Loucy (cell line): ENCODE measurements at regions not wholly inside any gene's neighbourhood (a gene's known extent, or its start where the extent isn't known, plus 50 kb on each side); places are given as distances from the start of the nearest gene placed in this dataset.

ENCODE experiments used
- H2AFZ ChIP-seq: fragments of 200-600 bp; sonication (generic); 2 replicates; pipeline ENCODE4 v1.6.0; 2016; ENCODE audit warnings: antibody characterized with exemption, mild to moderate bottlenecking, low read length, moderate library complexity
- H3F3A ChIP-seq: fragments of 200-600 bp; 2 replicates; pipeline ENCODE4 v1.6.0; 2016; ENCODE audit warnings: antibody characterized with exemption, low read depth, mild to moderate bottlenecking
- H3K27me3 ChIP-seq: fragments of 200-600 bp; sonication (generic); 2 replicates; pipeline ENCODE4 v1.6.1; 2014; ENCODE audit warnings: low read length, mild to moderate bottlenecking; ENCODE audit not compliant: insufficient read depth, poor library complexity, severe bottlenecking
- H3K36me3 ChIP-seq: fragments of 200-600 bp; sonication (generic); 2 replicates; pipeline ENCODE4 v1.6.1; 2016; ENCODE audit warnings: low read length; ENCODE audit not compliant: insufficient read depth
- H3K4me1 ChIP-seq: fragments of 200-600 bp; sonication (generic); 2 replicates; pipeline ENCODE4 v1.5.1; 2014; ENCODE audit warnings: low read length, mild to moderate bottlenecking; ENCODE audit not compliant: insufficient read depth, poor library complexity, severe bottlenecking
- H3K4me2 ChIP-seq: fragments of 200-600 bp; sonication (generic); 2 replicates; pipeline ENCODE4 v1.6.0; 2014; ENCODE audit warnings: antibody characterized with exemption, low read length, low read depth, mild to moderate bottlenecking; ENCODE audit not compliant: poor library complexity, severe bottlenecking
- H3K4me3 ChIP-seq: fragments of 200-600 bp; sonication (generic); 2 replicates; pipeline ENCODE4 v1.5.1; 2014; ENCODE audit warnings: low read length, mild to moderate bottlenecking, mixed read lengths; ENCODE audit not compliant: poor library complexity, severe bottlenecking
- H3K79me2 ChIP-seq: fragments of 200-600 bp; sonication (generic); 2 replicates; pipeline ENCODE4 v1.6.1; 2014; ENCODE audit warnings: low read length; ENCODE audit not compliant: insufficient read depth
- H3K9ac ChIP-seq: fragments of 200-600 bp; sonication (generic); 2 replicates; pipeline ENCODE4 v1.6.0; 2014; ENCODE audit warnings: mild to moderate bottlenecking, low read depth, low read length, moderate library complexity; ENCODE audit not compliant: poor library complexity, severe bottlenecking
- H3K9me2 ChIP-seq: fragments of 200-600 bp; sonication (generic); replicated peaks from 2 replicates; pipeline ENCODE4 v1.6.1; 2016; ENCODE audit warnings: low read depth, low read length, mixed read lengths
- H3K9me3 ChIP-seq: fragments of 200-600 bp; sonication (generic); 2 replicates; pipeline ENCODE4 v1.6.1; 2014; ENCODE audit warnings: mild to moderate bottlenecking, antibody characterized with exemption, low read length, low read depth; ENCODE audit not compliant: insufficient read depth
- H4K20me1 ChIP-seq: fragments of 200-600 bp; sonication (generic); 2 replicates; pipeline ENCODE4 v1.6.0; 2014; ENCODE audit warnings: antibody characterized with exemption, low read length, mild to moderate bottlenecking; ENCODE audit not compliant: insufficient read depth, poor library complexity, severe bottlenecking
- EZH2phosphoT487 ChIP-seq: fragments of 200-600 bp; IDR thresholded peaks from 2 replicates; pipeline ENCODE4 v1.6.1; 2018; ENCODE audit warnings: antibody characterized with exemption, mild to moderate bottlenecking, moderate library complexity, borderline replicate concordance
- TF ChIP-seq, protein P1 (sequence below): fragments of 200-600 bp; sonication (generic); conservative IDR thresholded peaks from 2 replicates; pipeline ENCODE4 v1.5.1; 2014; ENCODE audit warnings: mild to moderate bottlenecking, antibody characterized with exemption, low read length

DNA sequence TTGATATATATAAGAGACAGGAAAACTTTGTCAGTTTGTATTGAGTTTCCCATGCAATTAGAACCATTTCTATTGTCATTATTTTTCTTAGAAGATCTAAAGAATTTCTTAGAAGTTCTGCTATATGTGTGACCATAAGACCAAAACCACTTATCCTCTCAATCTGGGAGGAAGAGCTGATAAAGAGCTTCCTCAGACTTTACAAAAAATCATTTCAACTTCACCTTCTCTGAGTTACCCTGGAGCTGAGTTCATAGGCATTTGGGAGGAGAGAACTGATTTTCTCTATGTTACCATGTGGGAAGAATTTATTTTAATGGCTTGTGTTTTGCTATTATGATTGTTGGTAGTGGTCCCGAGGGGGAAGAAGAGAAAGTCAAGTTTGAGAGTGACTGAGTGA lies 329.3 kb downstream of the GPD2 start:
- Histone ChIP-seq H3K27me3 (no peaks in the 10 kb centered on the region), H3K36me3 (no peaks in the 10 kb centered on the region), H3K79me2 (no peaks in the 10 kb centered on the region), H3K9ac (no peak overlapping the region), H3K9me3 (no peaks in the 10 kb centered on the region), H3K4me2 (no peak overlapping the region), H3K9me2 (no peaks in the 10 kb centered on the region), H3K4me3 (no peak overlapping the region), H4K20me1 (no peaks in the 10 kb centered on the region), H3K4me1 (no peaks in the 10 kb centered on the region), H3F3A (no peaks in the 10 kb centered on the region), H2AFZ (no peak overlapping the region)
- TF ChIP-seq, protein P1, sequence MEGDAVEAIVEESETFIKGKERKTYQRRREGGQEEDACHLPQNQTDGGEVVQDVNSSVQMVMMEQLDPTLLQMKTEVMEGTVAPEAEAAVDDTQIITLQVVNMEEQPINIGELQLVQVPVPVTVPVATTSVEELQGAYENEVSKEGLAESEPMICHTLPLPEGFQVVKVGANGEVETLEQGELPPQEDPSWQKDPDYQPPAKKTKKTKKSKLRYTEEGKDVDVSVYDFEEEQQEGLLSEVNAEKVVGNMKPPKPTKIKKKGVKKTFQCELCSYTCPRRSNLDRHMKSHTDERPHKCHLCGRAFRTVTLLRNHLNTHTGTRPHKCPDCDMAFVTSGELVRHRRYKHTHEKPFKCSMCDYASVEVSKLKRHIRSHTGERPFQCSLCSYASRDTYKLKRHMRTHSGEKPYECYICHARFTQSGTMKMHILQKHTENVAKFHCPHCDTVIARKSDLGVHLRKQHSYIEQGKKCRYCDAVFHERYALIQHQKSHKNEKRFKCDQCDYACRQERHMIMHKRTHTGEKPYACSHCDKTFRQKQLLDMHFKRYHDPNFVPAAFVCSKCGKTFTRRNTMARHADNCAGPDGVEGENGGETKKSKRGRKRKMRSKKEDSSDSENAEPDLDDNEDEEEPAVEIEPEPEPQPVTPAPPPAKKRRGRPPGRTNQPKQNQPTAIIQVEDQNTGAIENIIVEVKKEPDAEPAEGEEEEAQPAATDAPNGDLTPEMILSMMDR = no peak
- no peak for TF ChIP-seq EZH2phosphoT487

DNA sequence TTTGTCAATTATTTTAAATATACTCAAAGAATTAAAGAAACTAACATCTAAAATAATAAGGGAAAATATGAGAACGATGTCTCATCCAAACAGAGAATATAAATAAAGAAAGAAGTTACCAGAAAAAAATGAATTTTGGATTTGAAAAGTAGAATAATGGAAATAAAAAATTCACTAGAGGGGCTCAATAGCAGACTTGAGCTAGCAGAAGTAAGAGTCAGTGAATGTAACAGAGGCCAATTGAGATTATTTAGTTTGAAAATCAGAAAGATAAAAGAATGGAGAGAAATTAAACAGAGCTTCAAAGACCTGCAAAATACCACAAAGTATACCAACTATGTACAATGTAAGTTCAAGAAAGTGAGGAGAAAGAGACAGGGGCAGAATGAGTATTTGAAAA lies 333.6 kb downstream of the GPD2 start:
- H3K79me2 ChIP-seq = no peaks in the 10 kb centered on the region
- H3K4me1 ChIP-seq = no peaks in the 10 kb centered on the region
- TF ChIP-seq, protein P1 = no peak
- TF ChIP-seq EZH2phosphoT487 = no peak
- H3K9ac ChIP-seq = no peak overlapping the region
- no peak overlapping the region for H3K4me3 ChIP-seq
- H4K20me1 ChIP-seq = no peaks in the 10 kb centered on the region
- no peaks in the 10 kb centered on the region for H3K9me2 ChIP-seq
- H3K4me2 ChIP-seq = no peak overlapping the region
- no peaks in the 10 kb centered on the region for H3K36me3 ChIP-seq
- no peak overlapping the region for H2AFZ ChIP-seq
- H3K9me3 ChIP-seq = no peaks in the 10 kb centered on the region
- H3F3A ChIP-seq = no peaks in the 10 kb centered on the region
- no peaks in the 10 kb centered on the region for H3K27me3 ChIP-seq

DNA sequence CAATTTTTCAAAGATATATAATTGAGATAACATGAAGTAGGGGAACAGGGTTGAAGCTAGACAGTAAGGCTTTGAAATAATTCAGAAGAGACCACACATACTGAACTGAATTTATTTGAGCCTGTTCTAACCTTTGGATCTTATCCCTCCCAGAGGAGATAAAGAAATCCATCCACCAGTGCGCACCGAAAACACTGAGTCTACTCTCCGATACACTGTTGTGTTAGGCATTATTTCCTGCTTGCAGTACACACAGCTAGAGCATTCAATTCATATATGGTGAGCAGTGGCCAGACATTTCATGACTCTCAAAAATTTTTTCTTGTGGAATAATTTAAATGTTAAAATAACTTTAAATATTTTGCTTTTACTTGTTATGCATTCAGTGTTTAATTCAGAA lies 342.7 kb downstream of the GPD2 start:
- Histone ChIP-seq H2AFZ (no peak overlapping the region), H3F3A (no peaks in the 10 kb centered on the region)

More for the DNA sequence above, 342.7 kb downstream of the GPD2 start:
- H3K9me2 ChIP-seq = no peaks in the 10 kb centered on the region
- H3K9ac ChIP-seq = no peak overlapping the region
- no peaks in the 10 kb centered on the region for H3K36me3 ChIP-seq
- no peak overlapping the region for H3K4me2 ChIP-seq
- H3K4me3 ChIP-seq = no peak overlapping the region
- no peaks in the 10 kb centered on the region for H4K20me1 ChIP-seq
- TF ChIP-seq, protein P1 = no peak
- TF ChIP-seq EZH2phosphoT487 = no peak
- no peaks in the 10 kb centered on the region for H3K4me1 ChIP-seq
- no peaks in the 10 kb centered on the region for H3K9me3 ChIP-seq
- no peaks in the 10 kb centered on the region for H3K79me2 ChIP-seq
- no peaks in the 10 kb centered on the region for H3K27me3 ChIP-seq
